K562 (cell line): ENCODE measurements at regions not wholly inside any gene's neighbourhood (a gene's known extent, or its start where the extent isn't known, plus 50 kb on each side); places are given as distances from the start of the nearest gene placed in this dataset.

Experiments
- ATAC-seq: fragments of 200-7000 bp; cut with Tn5 transposase; 3 replicates; pipeline ENCODE4 v1.9.1; 2020; ENCODE audit warnings: moderate library complexity
- BruUV-seq: library from RNA; stranded (reverse); fragments of 400-500 nt; replicated peaks from 2 replicates; lab custom pipeline; 2021; lab: Mats Ljungman, UMichigan
- CTCF ChIA-PET: fragments of 300-600 bp; formaldehyde crosslinking; extraction: SDS; loops from one replicate; lab custom pipeline; 2021; ENCODE audit warnings: low intra/inter-chr PET ratio; lab: Yijun Ruan, JAX
- POLR2A ChIA-PET: fragments of 300-600, 350-650 bp; sonication (Branson Sonifier 250); formaldehyde crosslinking; extraction: SDS; loops from one replicate; lab custom pipeline; 2021; ENCODE audit warnings: antibody characterized with exemption, inconsistent platforms; lab: Yijun Ruan, JAX
- DNase-seq, 4 experiments: peaks; one replicate each; pipeline versions ENCODE4 v3.0.0 to v3.0.0-alpha.2; 2011 to 2018; ENCODE audit warnings: low spot score in 3 of 4, mixed read lengths in 3 of 4; ENCODE audit errors: extremely low read depth in 1 of 4
- FAIRE-seq: peaks from 2 replicates; lab custom pipeline; 2011; peaks lifted over from hg19 to GRCh38; lab: Jason Lieb, UNC
- H2AFZ ChIP-seq: 2 replicates; pipeline ENCODE4 v1.6.0; 2011; ENCODE audit warnings: low read depth, low read length, control low read depth, inconsistent platforms
- H3K27ac ChIP-seq: fragments of 200-600 bp; 3 replicates; pipeline ENCODE4 v1.8.0; 2011; ENCODE audit warnings: low read depth, mild to moderate bottlenecking, control low read depth, inconsistent platforms, low read length, moderate library complexity, mixed read lengths; ENCODE audit errors: extremely low read depth
- H3K27me3 ChIP-seq, 2 experiments: fragments of 300-600 bp in 1 of 2; 2 replicates in 1 of 2; 3 replicates in 1 of 2; pipeline versions ENCODE4 v1.6.0 to v1.8.0; 2011; ENCODE audit warnings: inconsistent platforms in 2 of 2, low read length in 2 of 2, mild to moderate bottlenecking in 1 of 2, mixed read lengths in 1 of 2, moderate library complexity in 1 of 2; ENCODE audit not compliant: control insufficient read depth in 2 of 2, insufficient read depth in 2 of 2
- H3K36me3 ChIP-seq: fragments of 300-600 bp; 3 replicates; pipeline ENCODE4 v1.8.0; 2011; ENCODE audit warnings: mild to moderate bottlenecking, low read length, inconsistent platforms; ENCODE audit not compliant: control insufficient read depth, insufficient read depth
- H3K4me1 ChIP-seq, 2 experiments: fragments of 200-600 bp in 1 of 2; replicated peaks in 1 of 2; 2 replicates in 1 of 2; 3 replicates in 1 of 2; pipeline versions ENCODE4 v1.5.1 to v1.8.0; 2011; ENCODE audit warnings: inconsistent platforms in 2 of 2, low read length in 2 of 2, mild to moderate bottlenecking in 1 of 2, mixed read lengths in 1 of 2, moderate library complexity in 1 of 2; ENCODE audit not compliant: control insufficient read depth in 2 of 2, insufficient read depth in 2 of 2
- H3K4me2 ChIP-seq: 2 replicates; pipeline ENCODE4 v1.6.1; 2011; ENCODE audit warnings: low read length, control low read depth, inconsistent platforms, mixed read lengths; ENCODE audit not compliant: insufficient read depth
- H3K4me3 ChIP-seq: fragments of 200-600 bp; sonication (generic), shearing (Covaris generic); 2 replicates; pipeline ENCODE4 v1.5.1; 2016; ENCODE audit warnings: control low read depth, inconsistent platforms
- H3K79me2 ChIP-seq: fragments of 200-600 bp; 3 replicates; pipeline ENCODE4 v1.8.0; 2011; ENCODE audit warnings: low read length, inconsistent platforms; ENCODE audit not compliant: control insufficient read depth, insufficient read depth
- H3K9ac ChIP-seq, 2 experiments: 2 replicates each; pipeline versions ENCODE4 v1.6.0 to v1.6.1; 2011; ENCODE audit warnings: low read depth in 2 of 2, low read length in 2 of 2, control low read depth in 1 of 2, inconsistent platforms in 1 of 2, mild to moderate bottlenecking in 1 of 2, mixed read lengths in 1 of 2; ENCODE audit not compliant: insufficient read depth in 1 of 2
- H3K9me1 ChIP-seq: one replicate; pipeline ENCODE4 v1.6.0; 2011; ENCODE audit warnings: inconsistent platforms, mild to moderate bottlenecking, low read length, moderate library complexity; ENCODE audit not compliant: control insufficient read depth, insufficient read depth
- H3K9me3 ChIP-seq: replicated peaks from 2 replicates; pipeline ENCODE4 v1.5.1; 2011; ENCODE audit warnings: low read depth, low read length, inconsistent platforms; ENCODE audit not compliant: control insufficient read depth, insufficient read depth
- H4K20me1 ChIP-seq: replicated peaks from 2 replicates; pipeline ENCODE4 v1.6.1; 2011; ENCODE audit warnings: low read length, inconsistent platforms, mixed read lengths; ENCODE audit not compliant: control insufficient read depth, insufficient read depth
- CBFA2T2 ChIP-seq: fragments of 450-650 bp; conservative IDR thresholded peaks from 2 replicates; pipeline ENCODE4 v1.6.1; 2017; ENCODE audit warnings: mild to moderate bottlenecking
- CTCFL ChIP-seq: IDR thresholded peaks from 2 replicates; pipeline ENCODE4 v1.6.1; 2011; ENCODE audit warnings: borderline replicate concordance, low read depth, mild to moderate bottlenecking, moderate library complexity, low read length; ENCODE audit not compliant: insufficient read depth, poor library complexity, severe bottlenecking
- E2F6 ChIP-seq, 2 experiments: IDR thresholded peaks; 2 replicates each; pipeline ENCODE4 v1.6.1; 2011; ENCODE audit warnings: borderline replicate concordance in 1 of 2, control low read depth in 1 of 2, low read depth in 1 of 2, low read length in 1 of 2, mild to moderate bottlenecking in 1 of 2, mixed read lengths in 1 of 2, moderate library complexity in 1 of 2; ENCODE audit not compliant: insufficient read depth in 1 of 2, insufficient read length in 1 of 2, poor library complexity in 1 of 2, severe bottlenecking in 1 of 2; ENCODE audit errors: extremely low read depth in 1 of 2
- MAFG ChIP-seq: fragments of 450-650 bp; conservative IDR thresholded peaks from 2 replicates; pipeline ENCODE4 v1.6.1; 2016; ENCODE audit warnings: missing genetic modification characterization, missing compliant biosample characterization
- NFE2 ChIP-seq: IDR thresholded peaks from 2 replicates; pipeline ENCODE4 v1.6.1; 2014; ENCODE audit warnings: antibody characterized with exemption, low read depth
- ZBED1 ChIP-seq: IDR thresholded peaks from 2 replicates; pipeline ENCODE4 v1.6.1; 2014
- ZNF316 ChIP-seq: fragments of 450-650 bp; IDR thresholded peaks from 2 replicates; pipeline ENCODE4 v1.6.1; 2016
- WGBS: fragments of 100-300 bp; shearing (Covaris generic); methylation state at CpG from one replicate; pipeline ENCODE4 v1.1.6; 2016; ENCODE audit warnings: low coverage, mixed read lengths; ENCODE audit not compliant: insufficient coverage; ENCODE audit errors: missing lambda C conversion rate; 5-methylcytosine and 5-hydroxymethylcytosine counted together
- in situ Hi-C: fragments of 300-500 bp; cut with MboI; formaldehyde crosslinking; loops from 4 replicates; pipeline ENCODE4 v1.15.0; 2018; ENCODE audit warnings: inconsistent platforms, mixed read lengths
- intact Hi-C: fragments of 100-400 bp; cut with micrococcal nuclease; formaldehyde crosslinking; loops from 2 replicates; pipeline ENCODE4 v1.14.2; 2022

GRCh38 chr17:53148058-53148457, 674.7 kb upstream of the KIF2B start (continued):
- TF ChIP-seq CTCFL: no peak
- no peak for TF ChIP-seq ZBED1

- H3K4me2 ChIP-seq: no peak overlapping the region
- POLR2A ChIA-PET: no interaction called here
- WGBS: 0% methylated on average over 3 of the region's 3 CpGs
Observed at GRCh38 chr17:53142890-53143289, 679.8 kb upstream of the KIF2B start.

More at GRCh38 chr17:53142890-53143289, 679.8 kb upstream of the KIF2B start:
- Histone ChIP-seq H3K79me2 (no peaks in the 10 kb centered on the region), H3K36me3 (no peaks in the 10 kb centered on the region), H3K9ac (no peak overlapping the region), H4K20me1 (no peaks in the 10 kb centered on the region), H2AFZ (no peak overlapping the region), H3K4me3 (no peak overlapping the region), H3K27ac (no peak overlapping the region), H3K27me3 (no peaks in the 10 kb centered on the region), H3K9me1 (no peaks in the 10 kb centered on the region), H3K4me1 (no peaks in the 10 kb centered on the region), H3K9me3 (no peaks in the 10 kb centered on the region)
- ATAC-seq (no peak), DNase-seq (no peak), FAIRE-seq (no peak)
- in situ Hi-C loops: no loop called here
- TF ChIP-seq MAFG (tag) (peak; percentile 37; the same call in 1 of the 2 replicates), E2F6 (IDR thresholded peaks at IDR 0.05; ENCODE audit: borderline replicate concordance in 1 of 2, extremely low read depth in 1 of 2, insufficient read depth in 1 of 2, insufficient read length in 1 of 2, low read depth in 1 of 2, low read length in 1 of 2, poor library complexity in 1 of 2, severe bottlenecking in 1 of 2) (no peak), CBFA2T2 (no peak), NFE2 (peak; percentile 11; the same call in 1 of the 2 replicates), ZNF316 (peak; percentile 68)
- BruUV-seq: no TSS peak
- CTCF ChIA-PET: no interaction called here
- intact Hi-C loops: no loop called here
